ENCODE measurements at regions not wholly inside any gene's neighbourhood (a gene's known extent, or its start where the extent isn't known, plus 50 kb on each side); places are given as distances from the start of the nearest gene placed in this dataset.

DNA sequence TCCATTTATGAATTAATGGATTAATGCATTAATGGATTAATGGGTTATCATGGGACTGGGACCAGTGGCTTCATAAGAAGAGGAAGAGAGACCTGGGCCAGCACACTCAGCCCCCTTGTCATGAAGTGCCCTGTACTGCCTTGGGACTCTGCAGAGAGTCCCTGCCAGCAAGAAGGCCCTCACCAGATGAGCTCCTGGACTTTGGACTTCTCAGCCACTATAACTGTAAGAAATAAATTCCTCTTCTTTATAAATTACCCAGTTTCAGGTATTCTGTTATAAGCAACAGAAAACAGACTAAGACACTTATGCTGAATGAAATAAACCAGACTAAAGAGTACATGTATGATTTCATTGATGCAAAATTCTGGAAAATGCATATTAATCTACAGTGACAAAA, 119.4 kb upstream of the MSX1 start:
- dilution Hi-C loops (cut with MboI; ENCODE audit: extremely low pct_ligation_motif_present, low sequenced_read_pairs): no loop called here
- CTCF ChIA-PET: no interaction called here

More for the DNA sequence above, 119.4 kb upstream of the MSX1 start:
- Histone ChIP-seq H3K79me2 (ENCODE audit: control insufficient read depth, insufficient read depth, low read length) (no peaks in the 10 kb centered on the region), H4K20me1 (replicated peaks; ENCODE audit: control insufficient read depth, extremely low read depth, insufficient read depth, low read length) (no peaks in the 10 kb centered on the region), H3K9me3 (replicated peaks; ENCODE audit: control insufficient read depth, insufficient read depth, low read length) (no peaks in the 10 kb centered on the region), H3K27me3 (ENCODE audit: control insufficient read depth in 2 of 2, insufficient read depth in 2 of 2, low read length in 2 of 2) (no peaks in the 10 kb centered on the region), H3K4me2 (ENCODE audit: insufficient read depth, low read length) (no peak overlapping the region), H3K9ac (replicated peaks; ENCODE audit: extremely low read depth, insufficient read depth, low read length) (no peak overlapping the region), H2AFZ (ENCODE audit: low read depth, low read length) (no peak overlapping the region), H3K9me1 (replicated peaks; ENCODE audit: control insufficient read depth, extremely low read depth, insufficient read depth, low read length) (no peaks in the 10 kb centered on the region), H3K4me3 (replicated peaks in 1 of 3; ENCODE audit: insufficient read depth in 1 of 3, low read depth in 1 of 3, low read length in 3 of 3) (no peak overlapping the region), H3K27ac (ENCODE audit: insufficient read depth, low read depth, low read length) (no peak overlapping the region), H3K4me1 (ENCODE audit: control insufficient read depth, extremely low read depth, insufficient read depth, low read length) (no peaks in the 10 kb centered on the region), H3K36me3 (ENCODE audit: control insufficient read depth in 2 of 2, extremely low read depth in 1 of 2, insufficient read depth in 2 of 2, low read length in 2 of 2) (no peaks in the 10 kb centered on the region)
- TF ChIP-seq, protein P1, sequence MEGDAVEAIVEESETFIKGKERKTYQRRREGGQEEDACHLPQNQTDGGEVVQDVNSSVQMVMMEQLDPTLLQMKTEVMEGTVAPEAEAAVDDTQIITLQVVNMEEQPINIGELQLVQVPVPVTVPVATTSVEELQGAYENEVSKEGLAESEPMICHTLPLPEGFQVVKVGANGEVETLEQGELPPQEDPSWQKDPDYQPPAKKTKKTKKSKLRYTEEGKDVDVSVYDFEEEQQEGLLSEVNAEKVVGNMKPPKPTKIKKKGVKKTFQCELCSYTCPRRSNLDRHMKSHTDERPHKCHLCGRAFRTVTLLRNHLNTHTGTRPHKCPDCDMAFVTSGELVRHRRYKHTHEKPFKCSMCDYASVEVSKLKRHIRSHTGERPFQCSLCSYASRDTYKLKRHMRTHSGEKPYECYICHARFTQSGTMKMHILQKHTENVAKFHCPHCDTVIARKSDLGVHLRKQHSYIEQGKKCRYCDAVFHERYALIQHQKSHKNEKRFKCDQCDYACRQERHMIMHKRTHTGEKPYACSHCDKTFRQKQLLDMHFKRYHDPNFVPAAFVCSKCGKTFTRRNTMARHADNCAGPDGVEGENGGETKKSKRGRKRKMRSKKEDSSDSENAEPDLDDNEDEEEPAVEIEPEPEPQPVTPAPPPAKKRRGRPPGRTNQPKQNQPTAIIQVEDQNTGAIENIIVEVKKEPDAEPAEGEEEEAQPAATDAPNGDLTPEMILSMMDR (IDR thresholded peaks at IDR 0.05; ENCODE audit: extremely low read depth in 1 of 2, insufficient read depth in 1 of 2, low read depth in 1 of 2, low read length in 2 of 2): no peak
- no peak for TF ChIP-seq MYC (IDR thresholded peaks at IDR 0.05; ENCODE audit: low read depth, low read length)
- TF ChIP-seq, protein P2, sequence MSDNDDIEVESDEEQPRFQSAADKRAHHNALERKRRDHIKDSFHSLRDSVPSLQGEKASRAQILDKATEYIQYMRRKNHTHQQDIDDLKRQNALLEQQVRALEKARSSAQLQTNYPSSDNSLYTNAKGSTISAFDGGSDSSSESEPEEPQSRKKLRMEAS (IDR thresholded peaks at IDR 0.05; ENCODE audit: insufficient read depth, insufficient read length): no peak
- TF ChIP-seq JUN (IDR thresholded peaks at IDR 0.05; ENCODE audit: borderline replicate concordance, insufficient read depth, insufficient read length, low read depth): no peak
- no peak for TF ChIP-seq EZH2 (IDR thresholded peaks at IDR 0.05; ENCODE audit: borderline replicate concordance, low read depth, low read length, severe bottlenecking)
- TF ChIP-seq POLR2A (IDR thresholded peaks at IDR 0.05; ENCODE audit: low read depth, low read length): no peak
- TF ChIP-seq GATA2 (IDR thresholded peaks at IDR 0.05; ENCODE audit: insufficient read depth, insufficient read length, low read depth, low read length): no peak
- no peak for TF ChIP-seq FOS (IDR thresholded peaks at IDR 0.05; ENCODE audit: borderline replicate concordance, insufficient read depth, low read length)
- POLR2A ChIA-PET: no interaction called here
- intact Hi-C loops (cut with micrococcal nuclease): no loop called here
- FAIRE-seq (no peak), DNase-seq (ENCODE audit: low read depth, low spot score) (no peak)
- BruUV-seq (replicated peaks): no TSS peak

Measured in endothelial cell of umbilical vein (primary cell).